GM10266 (cell line): ENCODE measurements at regions not wholly inside any gene's neighbourhood (a gene's known extent, or its start where the extent isn't known, plus 50 kb on each side); places are given as distances from the start of the nearest gene placed in this dataset.

ENCODE experiments used
- DNase-seq: peaks from one replicate; pipeline ENCODE4 v3.0.0; 2012; ENCODE audit errors: extremely low spot score
- TF ChIP-seq, protein P1 (sequence below): IDR thresholded peaks from 2 replicates; pipeline ENCODE4 v1.5.1; 2012; ENCODE audit warnings: mild to moderate bottlenecking, low read depth; ENCODE audit not compliant: control insufficient read depth, insufficient read depth; ENCODE audit errors: missing control alignments

DNA sequence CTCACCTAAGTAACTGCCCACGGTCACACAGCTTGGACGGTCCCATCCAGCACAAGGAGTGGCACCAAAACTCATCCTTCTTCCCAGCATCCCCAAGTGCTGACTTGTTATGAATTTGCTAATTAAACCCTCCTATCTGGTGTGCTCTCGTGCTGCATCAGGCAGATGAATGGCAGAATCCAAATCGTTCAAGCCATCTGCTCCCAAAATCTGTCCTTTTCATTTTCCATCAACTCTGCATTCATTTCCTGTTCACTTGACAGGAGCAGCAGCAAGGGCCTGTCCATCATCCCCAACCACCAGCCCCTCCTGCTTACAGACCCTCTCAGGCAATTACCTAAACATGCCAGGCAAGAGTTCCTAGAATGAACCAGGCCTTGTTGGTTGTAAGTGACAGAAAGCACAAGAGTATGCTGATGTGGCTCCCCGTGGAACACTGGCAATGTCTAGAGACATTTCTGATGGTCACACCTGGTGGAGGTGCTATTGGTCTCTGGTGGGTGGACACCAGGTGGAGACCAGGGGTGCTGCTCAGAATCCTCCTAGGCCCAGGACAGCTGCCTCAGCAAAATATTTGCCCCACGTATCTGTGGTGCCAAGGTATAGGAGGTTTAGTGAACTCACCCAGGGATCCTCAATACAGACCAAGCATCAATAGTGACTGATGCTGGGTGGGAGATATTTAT lies 832.5 kb downstream of the TBC1D22A start:
- TF ChIP-seq, protein P1, sequence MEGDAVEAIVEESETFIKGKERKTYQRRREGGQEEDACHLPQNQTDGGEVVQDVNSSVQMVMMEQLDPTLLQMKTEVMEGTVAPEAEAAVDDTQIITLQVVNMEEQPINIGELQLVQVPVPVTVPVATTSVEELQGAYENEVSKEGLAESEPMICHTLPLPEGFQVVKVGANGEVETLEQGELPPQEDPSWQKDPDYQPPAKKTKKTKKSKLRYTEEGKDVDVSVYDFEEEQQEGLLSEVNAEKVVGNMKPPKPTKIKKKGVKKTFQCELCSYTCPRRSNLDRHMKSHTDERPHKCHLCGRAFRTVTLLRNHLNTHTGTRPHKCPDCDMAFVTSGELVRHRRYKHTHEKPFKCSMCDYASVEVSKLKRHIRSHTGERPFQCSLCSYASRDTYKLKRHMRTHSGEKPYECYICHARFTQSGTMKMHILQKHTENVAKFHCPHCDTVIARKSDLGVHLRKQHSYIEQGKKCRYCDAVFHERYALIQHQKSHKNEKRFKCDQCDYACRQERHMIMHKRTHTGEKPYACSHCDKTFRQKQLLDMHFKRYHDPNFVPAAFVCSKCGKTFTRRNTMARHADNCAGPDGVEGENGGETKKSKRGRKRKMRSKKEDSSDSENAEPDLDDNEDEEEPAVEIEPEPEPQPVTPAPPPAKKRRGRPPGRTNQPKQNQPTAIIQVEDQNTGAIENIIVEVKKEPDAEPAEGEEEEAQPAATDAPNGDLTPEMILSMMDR: no peak
- DNase-seq: no peak

DNA sequence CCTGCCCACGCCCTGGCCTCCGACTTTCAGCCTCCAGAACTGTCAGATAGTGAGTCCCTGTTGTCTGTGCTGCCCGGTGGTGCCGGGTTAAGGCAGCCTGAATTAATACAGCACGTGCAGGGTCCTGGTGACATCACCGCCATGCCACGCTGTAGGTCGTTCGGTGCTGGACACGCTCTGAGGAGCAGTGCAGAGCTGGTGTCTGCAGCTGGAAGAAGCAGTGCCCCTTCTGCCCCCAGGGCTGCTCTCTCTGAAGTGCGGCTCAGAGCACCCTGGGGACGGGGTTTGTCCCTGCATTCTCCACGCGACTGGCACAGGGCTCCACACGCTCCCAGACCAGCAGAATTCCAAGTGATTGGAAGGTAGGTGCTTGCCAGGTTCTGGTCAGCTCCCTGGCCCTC lies 831.5 kb downstream of the TBC1D22A start:
- TF ChIP-seq, protein P1: no peak
- DNase-seq: no peak

DNA sequence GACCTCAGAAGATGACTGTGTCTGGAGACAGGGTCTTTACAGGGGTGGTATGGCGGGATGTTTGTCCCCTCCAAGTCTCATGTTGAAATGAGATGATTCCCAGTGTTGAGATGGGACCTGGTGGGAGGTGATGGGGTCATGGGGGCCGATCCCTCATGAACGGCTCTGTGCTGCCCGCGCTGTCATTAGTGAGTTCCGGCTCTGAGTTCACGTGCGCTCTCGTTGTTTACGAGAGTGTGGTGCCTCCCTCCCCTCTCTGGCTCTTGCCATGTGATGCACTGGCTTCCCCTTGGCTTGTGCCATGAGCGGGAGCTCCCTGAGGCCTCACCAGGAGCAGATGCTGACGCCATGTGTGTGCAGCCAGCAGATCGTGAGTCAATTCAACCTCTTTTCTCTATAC lies 830.8 kb downstream of the TBC1D22A start:
- no peak for DNase-seq
- TF ChIP-seq, protein P1: no peak

DNA sequence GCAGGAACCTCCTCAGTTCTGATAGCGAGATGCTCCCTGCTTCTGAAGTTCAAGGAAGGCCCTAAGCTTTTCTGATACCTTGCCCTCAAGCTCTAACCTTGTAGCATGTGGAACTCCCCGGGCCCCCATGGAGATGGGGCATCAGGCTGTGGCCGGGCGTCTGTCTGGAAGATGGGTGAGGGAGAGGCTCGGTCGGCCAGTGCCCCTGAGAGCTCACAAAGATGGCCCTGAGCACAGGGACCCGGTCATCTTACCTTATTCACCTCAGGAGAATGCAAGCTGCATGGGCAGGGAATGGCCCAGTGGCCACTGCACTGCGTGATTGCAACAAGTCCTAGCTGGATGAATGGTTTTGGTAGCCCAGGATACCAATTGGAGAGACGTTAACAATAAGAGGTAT lies 830.3 kb downstream of the TBC1D22A start:
- TF ChIP-seq, protein P1: no peak

DNA sequence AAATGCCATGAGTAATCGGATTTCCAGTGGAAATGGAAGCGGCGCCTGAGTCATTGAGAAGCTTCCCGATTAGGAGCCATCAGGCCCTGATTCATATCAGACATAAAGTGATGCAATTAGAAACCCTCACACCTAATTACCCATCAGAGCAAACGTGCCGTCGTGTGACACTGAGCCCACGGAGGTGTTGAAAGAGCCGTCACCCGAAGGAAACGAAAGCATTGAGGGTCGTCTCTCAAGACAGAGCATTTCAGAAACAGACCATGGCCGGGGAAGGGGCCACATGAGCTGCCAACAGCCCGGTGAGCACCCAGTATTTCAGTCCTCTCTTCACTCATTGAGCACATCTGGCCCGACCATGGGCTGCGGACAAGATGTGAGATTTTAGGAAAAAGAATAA lies 829.3 kb downstream of the TBC1D22A start:
- TF ChIP-seq, protein P1: no peak
- DNase-seq: no peak

More for the DNA sequence above, 830.3 kb downstream of the TBC1D22A start:
- DNase-seq: no peak

DNA sequence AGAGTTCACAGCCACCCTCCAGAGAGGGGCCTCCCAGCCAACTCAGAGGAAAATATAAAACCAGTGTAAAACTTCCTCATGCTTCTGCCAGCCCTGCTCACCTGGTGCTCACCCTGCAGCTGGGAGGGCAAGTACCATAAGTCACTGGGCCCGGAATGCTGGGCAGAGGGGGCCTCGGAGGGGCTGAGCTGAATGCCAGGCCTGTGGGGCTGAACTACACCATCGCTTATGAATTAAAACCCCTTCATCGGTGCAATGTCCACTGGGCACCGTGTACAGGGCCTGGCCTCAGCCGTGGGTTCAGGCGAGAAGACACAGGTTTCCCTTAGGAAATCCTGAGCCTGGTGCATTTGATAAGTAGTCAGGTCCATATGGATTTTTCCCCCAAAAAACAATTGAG lies 828.6 kb downstream of the TBC1D22A start:
- DNase-seq: no peak
- TF ChIP-seq, protein P1: no peak
